ENCODE measurements at regions not wholly inside any gene's neighbourhood (a gene's known extent, or its start where the extent isn't known, plus 50 kb on each side); places are given as distances from the start of the nearest gene placed in this dataset.

GRCh38 chr3:31167666-31168065 lies 273.2 kb upstream of the GADL1 start:
- TF ChIP-seq, protein P1, sequence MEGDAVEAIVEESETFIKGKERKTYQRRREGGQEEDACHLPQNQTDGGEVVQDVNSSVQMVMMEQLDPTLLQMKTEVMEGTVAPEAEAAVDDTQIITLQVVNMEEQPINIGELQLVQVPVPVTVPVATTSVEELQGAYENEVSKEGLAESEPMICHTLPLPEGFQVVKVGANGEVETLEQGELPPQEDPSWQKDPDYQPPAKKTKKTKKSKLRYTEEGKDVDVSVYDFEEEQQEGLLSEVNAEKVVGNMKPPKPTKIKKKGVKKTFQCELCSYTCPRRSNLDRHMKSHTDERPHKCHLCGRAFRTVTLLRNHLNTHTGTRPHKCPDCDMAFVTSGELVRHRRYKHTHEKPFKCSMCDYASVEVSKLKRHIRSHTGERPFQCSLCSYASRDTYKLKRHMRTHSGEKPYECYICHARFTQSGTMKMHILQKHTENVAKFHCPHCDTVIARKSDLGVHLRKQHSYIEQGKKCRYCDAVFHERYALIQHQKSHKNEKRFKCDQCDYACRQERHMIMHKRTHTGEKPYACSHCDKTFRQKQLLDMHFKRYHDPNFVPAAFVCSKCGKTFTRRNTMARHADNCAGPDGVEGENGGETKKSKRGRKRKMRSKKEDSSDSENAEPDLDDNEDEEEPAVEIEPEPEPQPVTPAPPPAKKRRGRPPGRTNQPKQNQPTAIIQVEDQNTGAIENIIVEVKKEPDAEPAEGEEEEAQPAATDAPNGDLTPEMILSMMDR (IDR thresholded peaks at IDR 0.05) = no peak
- TF ChIP-seq POLR2A (IDR thresholded peaks at IDR 0.05) (no peak), POLR2AphosphoS5 (IDR thresholded peaks at IDR 0.05) (no peak)
